Activated naive CD4-positive, alpha-beta T cell treated with anti-CD3 and anti-CD28 coated beads for 36 hours (primary cell): ENCODE measurements at regions not wholly inside any gene's neighbourhood (a gene's known extent, or its start where the extent isn't known, plus 50 kb on each side); places are given as distances from the start of the nearest gene placed in this dataset.
"Not testable (repeated sequence)": the region's sequence is repeated elsewhere in the genome, so short reads cannot be mapped to it uniquely, and the experiment has no call there.

Experiments
- CTCF ChIA-PET: fragments of 350-600 bp; sonication (Branson Sonifier 250); formaldehyde crosslinking; loops from one replicate; lab custom pipeline; 2021; ENCODE audit warnings: antibody characterized with exemption; lab: Charles Lee
- DNase-seq: peaks from one replicate; pipeline ENCODE4 v3.0.0-alpha.2; 2020
- H3K27ac Mint-ChIP-seq: one replicate; pipeline ENCODE4 v1.8.0; 2021; ENCODE audit warnings: mild to moderate bottlenecking, mixed read lengths
- H3K27me3 Mint-ChIP-seq: one replicate; pipeline ENCODE4 v1.8.0; 2021; ENCODE audit warnings: low read depth, mixed read lengths
- H3K36me3 Mint-ChIP-seq: one replicate; pipeline ENCODE4 v1.8.0; 2021; ENCODE audit warnings: low read depth, mixed read lengths
- H3K4me1 Mint-ChIP-seq: one replicate; pipeline ENCODE4 v1.8.0; 2021; ENCODE audit warnings: low read depth, mixed read lengths
- H3K4me3 Mint-ChIP-seq: one replicate; pipeline ENCODE4 v1.8.0; 2021; ENCODE audit warnings: mild to moderate bottlenecking, moderate library complexity, mixed read lengths
- H3K9me3 Mint-ChIP-seq: one replicate; pipeline ENCODE4 v1.8.0; 2021; ENCODE audit warnings: mixed read lengths
- intact Hi-C: fragments of 100-400 bp; cut with micrococcal nuclease; formaldehyde crosslinking; loops from one replicate; pipeline ENCODE4 v1.15.1; 2023

- Mint-ChIP-seq H3K27me3 (no peaks in the 10 kb centered on the region), H3K4me1 (no peaks in the 10 kb centered on the region), H3K36me3 (no peaks in the 10 kb centered on the region), H3K4me3 (no peak overlapping the region), H3K9me3 (peaks cover 3% of the 10 kb centered on the region), H3K27ac (no peak overlapping the region)
- DNase-seq, result no peak
- intact Hi-C loops, result no loop called here
- CTCF ChIA-PET, result no interaction called here
Measured at GRCh38 chr14:44417809-44418208, 89.3 kb downstream of the FSCB start.

- intact Hi-C loops, result no loop called here
- Mint-ChIP-seq H3K36me3 (no peaks in the 10 kb centered on the region), H3K27me3 (no peaks in the 10 kb centered on the region), H3K9me3 (peaks cover 3% of the 10 kb centered on the region), H3K4me1 (no peaks in the 10 kb centered on the region), H3K4me3 (no peak overlapping the region), H3K27ac (no peak overlapping the region)
- DNase-seq, result no peak
- CTCF ChIA-PET, result no interaction called here
Measured at GRCh38 chr14:44414646-44415045, 92.4 kb downstream of the FSCB start.

GRCh38 chr14:44412858-44413569, 94.1 kb downstream of the FSCB start:
- H3K4me1 Mint-ChIP-seq, result no peaks in the 10 kb centered on the region
- intact Hi-C loops, result no loop called here
- H3K27me3 Mint-ChIP-seq, result no peaks in the 10 kb centered on the region
- H3K36me3 Mint-ChIP-seq, result no peaks in the 10 kb centered on the region
- no peak for DNase-seq
- H3K27ac Mint-ChIP-seq, result no peak overlapping the region
- CTCF ChIA-PET, result interaction anchor here (0.7 kb wide), 1 partner anchor 79 kb away, joined by 3 read pairs; no protein-coding TSS in a partner anchor
- peaks cover 3% of the 10 kb centered on the region for H3K9me3 Mint-ChIP-seq
- H3K4me3 Mint-ChIP-seq, result no peak overlapping the region

- H3K4me3 Mint-ChIP-seq, result no peak overlapping the region
- DNase-seq, result no peak
- CTCF ChIA-PET, result no interaction called here
- no peaks in the 10 kb centered on the region for H3K9me3 Mint-ChIP-seq
- intact Hi-C loops, result no loop called here
- no peaks in the 10 kb centered on the region for H3K27me3 Mint-ChIP-seq
- no peak overlapping the region for H3K27ac Mint-ChIP-seq
- no peaks in the 10 kb centered on the region for H3K4me1 Mint-ChIP-seq
- no peaks in the 10 kb centered on the region for H3K36me3 Mint-ChIP-seq
Measured at GRCh38 chr14:44405011-44405486, 102.0 kb downstream of the FSCB start.

GRCh38 chr14:44404599-44404998, 102.5 kb downstream of the FSCB start:
- H3K9me3 Mint-ChIP-seq, result no peaks in the 10 kb centered on the region
- no peak overlapping the region for H3K27ac Mint-ChIP-seq
- intact Hi-C loops, result no loop called here
- H3K27me3 Mint-ChIP-seq, result no peaks in the 10 kb centered on the region
- CTCF ChIA-PET, result no interaction called here
- no peak for DNase-seq
- no peak overlapping the region for H3K4me3 Mint-ChIP-seq
- H3K4me1 Mint-ChIP-seq, result no peaks in the 10 kb centered on the region
- H3K36me3 Mint-ChIP-seq, result no peaks in the 10 kb centered on the region

- intact Hi-C loops, result no loop called here
- H3K36me3 Mint-ChIP-seq, result no peaks in the 10 kb centered on the region
- H3K27ac Mint-ChIP-seq, result no peak overlapping the region
- no peak overlapping the region for H3K4me3 Mint-ChIP-seq
- no peaks in the 10 kb centered on the region for H3K9me3 Mint-ChIP-seq
- H3K27me3 Mint-ChIP-seq, result no peaks in the 10 kb centered on the region
- CTCF ChIA-PET, result no interaction called here
- no peaks in the 10 kb centered on the region for H3K4me1 Mint-ChIP-seq
- no peak for DNase-seq
Measured at GRCh38 chr14:44404036-44404435, 103.0 kb downstream of the FSCB start.

- no peaks in the 10 kb centered on the region for H3K36me3 Mint-ChIP-seq
- intact Hi-C loops, result no loop called here
Measured at GRCh38 chr14:44403193-44403592, 103.9 kb downstream of the FSCB start.

GRCh38 chr14:44396226-44396625, 110.9 kb downstream of the FSCB start:
- intact Hi-C loops, result no loop called here
- H3K36me3 Mint-ChIP-seq, result no peaks in the 10 kb centered on the region
- CTCF ChIA-PET, result no interaction called here
- no peaks in the 10 kb centered on the region for H3K27me3 Mint-ChIP-seq
- H3K27ac Mint-ChIP-seq, result no peak overlapping the region
- no peaks in the 10 kb centered on the region for H3K9me3 Mint-ChIP-seq
- no peak for DNase-seq
- H3K4me1 Mint-ChIP-seq, result no peaks in the 10 kb centered on the region
- no peak overlapping the region for H3K4me3 Mint-ChIP-seq

More at GRCh38 chr14:44403193-44403592, 103.9 kb downstream of the FSCB start:
- H3K27ac Mint-ChIP-seq, result no peak overlapping the region
- no peaks in the 10 kb centered on the region for H3K9me3 Mint-ChIP-seq
- CTCF ChIA-PET, result no interaction called here
- H3K4me3 Mint-ChIP-seq, result no peak overlapping the region
- DNase-seq, result no peak
- H3K27me3 Mint-ChIP-seq, result no peaks in the 10 kb centered on the region
- H3K4me1 Mint-ChIP-seq, result no peaks in the 10 kb centered on the region

GRCh38 chr14:44392984-44393383, 114.1 kb downstream of the FSCB start:
- H3K27me3 Mint-ChIP-seq, result no peaks in the 10 kb centered on the region
- no peak overlapping the region for H3K4me3 Mint-ChIP-seq
- no peak for DNase-seq
- no peaks in the 10 kb centered on the region for H3K36me3 Mint-ChIP-seq
- H3K9me3 Mint-ChIP-seq, result no peaks in the 10 kb centered on the region
- no peak overlapping the region for H3K27ac Mint-ChIP-seq
- H3K4me1 Mint-ChIP-seq, result no peaks in the 10 kb centered on the region
- CTCF ChIA-PET, result interaction anchor here (1.2 kb wide), 1 partner anchor 453 kb away, joined by 3 read pairs; no protein-coding TSS in a partner anchor
- intact Hi-C loops, result no loop called here

GRCh38 chr14:44388306-44388705, 118.8 kb downstream of the FSCB start:
- Mint-ChIP-seq H3K9me3 (peaks cover 2% of the 10 kb centered on the region), H3K4me1 (no peaks in the 10 kb centered on the region), H3K27me3 (no peaks in the 10 kb centered on the region), H3K36me3 (no peaks in the 10 kb centered on the region), H3K27ac (no peak overlapping the region), H3K4me3 (no peak overlapping the region)
- CTCF ChIA-PET, result no interaction called here
- no peak for DNase-seq
- intact Hi-C loops, result no loop called here

- CTCF ChIA-PET, result no interaction called here
- no peak overlapping the region for H3K27ac Mint-ChIP-seq
- H3K4me1 Mint-ChIP-seq, result no peaks in the 10 kb centered on the region
- no peaks in the 10 kb centered on the region for H3K27me3 Mint-ChIP-seq
- intact Hi-C loops, result no loop called here
- H3K4me3 Mint-ChIP-seq, result no peak overlapping the region
- no peaks in the 10 kb centered on the region for H3K36me3 Mint-ChIP-seq
- peaks cover 4% of the 10 kb centered on the region for H3K9me3 Mint-ChIP-seq
- DNase-seq, result no peak
Measured at GRCh38 chr14:44385906-44386305, 121.2 kb downstream of the FSCB start.

GRCh38 chr14:44385296-44385695, 121.8 kb downstream of the FSCB start:
- CTCF ChIA-PET, H3K4me3 Mint-ChIP-seq, H3K27me3 Mint-ChIP-seq, DNase-seq, intact Hi-C loops, H3K9me3 Mint-ChIP-seq, H3K4me1 Mint-ChIP-seq, H3K36me3 Mint-ChIP-seq, H3K27ac Mint-ChIP-seq: not testable (repeated sequence)

GRCh38 chr14:44384601-44385293, 122.3 kb downstream of the FSCB start:
- DNase-seq, CTCF ChIA-PET, H3K36me3 Mint-ChIP-seq, H3K4me1 Mint-ChIP-seq, intact Hi-C loops, H3K27me3 Mint-ChIP-seq, H3K27ac Mint-ChIP-seq, H3K4me3 Mint-ChIP-seq, H3K9me3 Mint-ChIP-seq: not testable (repeated sequence)
